HL-60 (cell line): ENCODE measurements at regions not wholly inside any gene's neighbourhood (a gene's known extent, or its start where the extent isn't known, plus 50 kb on each side); places are given as distances from the start of the nearest gene placed in this dataset.
A peak's percentile ranks its signal among the peaks of the same experiment; 100 is the strongest.
"Not testable (repeated sequence)": the region's sequence is repeated elsewhere in the genome, so short reads cannot be mapped to it uniquely, and the experiment has no call there.

Source experiments
- DNase-seq, 2 experiments: peaks; one replicate each; pipeline ENCODE4 v3.0.0-alpha.2; 2010 to 2020; ENCODE audit warnings: low read depth in 1 of 2, low spot score in 1 of 2
- H3K27ac ChIP-seq: fragments of 250-450 bp; sonication (Bioruptor Pico); replicated peaks from 2 replicates; pipeline ENCODE4 v1.5.1; 2020; ENCODE audit warnings: mild to moderate bottlenecking, moderate library complexity
- H3K27me3 ChIP-seq: fragments of 250-450 bp; sonication (Bioruptor Pico); 2 replicates; pipeline ENCODE4 v1.5.1; 2021; ENCODE audit warnings: mild to moderate bottlenecking, moderate library complexity; ENCODE audit not compliant: insufficient read depth, poor library complexity, severe bottlenecking
- H3K4me3 ChIP-seq: replicated peaks from 2 replicates; pipeline ENCODE4 v1.5.1; 2011; ENCODE audit warnings: mild to moderate bottlenecking, control low read depth, low read length; ENCODE audit not compliant: insufficient read depth
- CTCF ChIP-seq: IDR thresholded peaks from one replicate; pipeline ENCODE4 v1.5.1; 2011; ENCODE audit warnings: low read length, control low read depth, inconsistent platforms; ENCODE audit not compliant: insufficient read depth
- GABPA ChIP-seq: IDR thresholded peaks from 2 replicates; pipeline ENCODE4 v1.6.1; 2012; ENCODE audit warnings: low read depth
- POLR2AphosphoS5 ChIP-seq: IDR thresholded peaks from 2 replicates; pipeline ENCODE4 v1.6.1; 2012; ENCODE audit warnings: low read depth
- REST ChIP-seq: IDR thresholded peaks from 2 replicates; pipeline ENCODE4 v1.6.1; 2012; ENCODE audit warnings: low read depth; ENCODE audit not compliant: insufficient replicate concordance
- SPI1 ChIP-seq: IDR thresholded peaks from 2 replicates; pipeline ENCODE4 v1.6.1; 2012; ENCODE audit warnings: low read depth, mild to moderate bottlenecking, borderline replicate concordance

DNA sequence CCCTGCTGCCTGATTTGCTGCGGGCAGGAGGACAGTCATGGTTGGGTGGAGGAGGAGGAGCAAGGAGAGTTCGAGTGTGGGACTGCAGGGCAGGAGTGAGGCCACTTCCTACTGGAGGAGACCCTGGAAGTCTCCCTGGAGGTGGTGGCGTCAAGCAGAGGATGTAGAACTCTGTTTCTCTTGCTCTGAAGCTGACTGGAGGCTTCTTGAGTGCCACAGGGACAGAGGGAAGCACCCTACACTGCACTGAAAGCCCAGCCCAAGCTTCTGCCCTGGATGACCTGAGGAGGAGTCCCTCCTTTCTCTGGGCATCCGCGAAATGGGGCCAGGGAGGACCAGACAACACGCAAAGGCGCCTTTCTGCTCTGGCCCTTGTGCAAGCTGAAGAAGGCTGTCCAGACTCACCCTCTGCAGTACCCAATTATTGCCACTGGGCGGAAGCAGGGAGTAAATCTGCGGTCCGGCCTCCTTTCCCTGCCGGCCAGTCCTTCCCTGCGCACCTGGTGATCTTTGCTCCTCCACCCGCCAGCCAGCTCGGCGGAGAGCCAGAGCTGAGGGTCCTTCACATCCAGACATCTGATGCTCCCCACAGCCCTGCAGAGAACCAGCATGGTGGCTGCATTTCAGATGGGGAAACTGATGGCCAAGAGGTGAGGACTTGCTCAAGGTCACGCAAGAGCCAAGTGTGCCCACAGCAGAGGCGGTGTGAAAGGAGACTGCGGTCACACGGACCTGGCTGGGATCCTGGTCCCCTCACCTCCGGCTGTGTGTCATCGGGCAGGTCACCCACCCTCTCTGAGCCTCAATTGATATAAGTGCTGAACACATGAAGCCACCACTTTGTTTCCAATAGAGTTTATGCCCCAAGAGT is 207.1 kb downstream of the TBC1D2B start:
- H3K27ac ChIP-seq: no peak overlapping the region
- H3K27me3 ChIP-seq: no peaks in the 10 kb centered on the region
- DNase-seq: peak; percentile 32 to 58
- TF ChIP-seq REST (no peak), CTCF (peak; percentile 70), GABPA (no peak)
- H3K4me3 ChIP-seq: no peak overlapping the region

- no peak overlapping the region for H3K4me3 ChIP-seq
- H3K27ac ChIP-seq: no peak overlapping the region
- DNase-seq: no peak
- H3K27me3 ChIP-seq: no peaks in the 10 kb centered on the region
- TF ChIP-seq GABPA: no peak
- no peak for TF ChIP-seq REST
- no peak for TF ChIP-seq POLR2AphosphoS5
Observed at GRCh38 chr15:77869021-77869895, 208.3 kb downstream of the TBC1D2B start.

DNA sequence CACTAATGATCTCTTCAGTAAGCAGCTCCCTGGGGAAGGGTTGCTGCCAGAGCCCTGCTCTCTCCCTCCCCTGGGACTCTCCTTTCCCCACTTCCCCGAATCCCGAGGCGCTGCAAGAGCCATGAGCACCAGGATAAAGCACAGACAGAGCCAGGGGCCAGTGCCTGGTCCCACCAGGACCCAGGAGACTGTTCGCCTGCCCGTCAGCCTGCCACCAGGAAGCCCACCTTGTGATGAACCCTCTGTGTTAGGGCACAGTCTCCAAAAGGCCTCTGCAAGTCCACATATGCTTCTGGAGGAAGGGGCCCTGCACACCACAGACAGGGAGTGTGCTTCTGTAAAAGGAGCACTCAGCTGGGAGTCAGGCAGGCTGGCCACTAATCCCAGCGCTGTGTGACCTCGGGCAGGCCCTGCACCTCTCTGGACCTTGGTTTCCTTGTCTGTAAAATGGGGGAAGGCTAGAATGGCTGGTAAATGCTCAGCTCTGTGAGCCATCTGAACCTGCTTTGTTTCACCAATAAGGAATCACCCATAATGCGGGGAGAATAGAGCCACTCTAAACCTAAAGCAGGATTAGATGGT is 209.4 kb downstream of the TBC1D2B start:
- not testable (repeated sequence) for DNase-seq

GRCh38 chr15:77867266-77868047 is 210.1 kb downstream of the TBC1D2B start:
- no peaks in the 10 kb centered on the region for H3K27me3 ChIP-seq
- TF ChIP-seq SPI1 (no peak), GABPA (no peak), REST (no peak), CTCF (no peak), POLR2AphosphoS5 (no peak)
- no peak overlapping the region for H3K4me3 ChIP-seq
- DNase-seq: no peak
- no peak overlapping the region for H3K27ac ChIP-seq

More for the DNA sequence above, 209.4 kb downstream of the TBC1D2B start:
- not testable (repeated sequence) for H3K27ac ChIP-seq, H3K4me3 ChIP-seq, H3K27me3 ChIP-seq
